ENCODE measurements at regions not wholly inside any gene's neighbourhood (a gene's known extent, or its start where the extent isn't known, plus 50 kb on each side); places are given as distances from the start of the nearest gene placed in this dataset.

GRCh38 chr13:91079176-91079575 lies 268.3 kb upstream of the MIR17HG start:
- no peak for DNase-seq (ENCODE audit: extremely low spot score in 2 of 2)
- H3K36me3 ChIP-seq: no peaks in the 10 kb centered on the region
- TF ChIP-seq POLR2A (IDR thresholded peaks at IDR 0.05): no peak
- no peak for TF ChIP-seq POLR2AphosphoS5 (IDR thresholded peaks at IDR 0.05; ENCODE audit: insufficient read depth in 1 of 2, low read depth in 1 of 2)
- TF ChIP-seq, protein P1, sequence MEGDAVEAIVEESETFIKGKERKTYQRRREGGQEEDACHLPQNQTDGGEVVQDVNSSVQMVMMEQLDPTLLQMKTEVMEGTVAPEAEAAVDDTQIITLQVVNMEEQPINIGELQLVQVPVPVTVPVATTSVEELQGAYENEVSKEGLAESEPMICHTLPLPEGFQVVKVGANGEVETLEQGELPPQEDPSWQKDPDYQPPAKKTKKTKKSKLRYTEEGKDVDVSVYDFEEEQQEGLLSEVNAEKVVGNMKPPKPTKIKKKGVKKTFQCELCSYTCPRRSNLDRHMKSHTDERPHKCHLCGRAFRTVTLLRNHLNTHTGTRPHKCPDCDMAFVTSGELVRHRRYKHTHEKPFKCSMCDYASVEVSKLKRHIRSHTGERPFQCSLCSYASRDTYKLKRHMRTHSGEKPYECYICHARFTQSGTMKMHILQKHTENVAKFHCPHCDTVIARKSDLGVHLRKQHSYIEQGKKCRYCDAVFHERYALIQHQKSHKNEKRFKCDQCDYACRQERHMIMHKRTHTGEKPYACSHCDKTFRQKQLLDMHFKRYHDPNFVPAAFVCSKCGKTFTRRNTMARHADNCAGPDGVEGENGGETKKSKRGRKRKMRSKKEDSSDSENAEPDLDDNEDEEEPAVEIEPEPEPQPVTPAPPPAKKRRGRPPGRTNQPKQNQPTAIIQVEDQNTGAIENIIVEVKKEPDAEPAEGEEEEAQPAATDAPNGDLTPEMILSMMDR (IDR thresholded peaks at IDR 0.05): no peak
- no peaks in the 10 kb centered on the region for H3K27me3 ChIP-seq
- no peaks in the 10 kb centered on the region for H3K9me3 ChIP-seq
- no peak overlapping the region for H3K27ac ChIP-seq
- no peak overlapping the region for H3K4me3 ChIP-seq
- intact Hi-C loops (cut with DNase I): no loop called here
- H3K4me1 ChIP-seq: no peaks in the 10 kb centered on the region

DNA sequence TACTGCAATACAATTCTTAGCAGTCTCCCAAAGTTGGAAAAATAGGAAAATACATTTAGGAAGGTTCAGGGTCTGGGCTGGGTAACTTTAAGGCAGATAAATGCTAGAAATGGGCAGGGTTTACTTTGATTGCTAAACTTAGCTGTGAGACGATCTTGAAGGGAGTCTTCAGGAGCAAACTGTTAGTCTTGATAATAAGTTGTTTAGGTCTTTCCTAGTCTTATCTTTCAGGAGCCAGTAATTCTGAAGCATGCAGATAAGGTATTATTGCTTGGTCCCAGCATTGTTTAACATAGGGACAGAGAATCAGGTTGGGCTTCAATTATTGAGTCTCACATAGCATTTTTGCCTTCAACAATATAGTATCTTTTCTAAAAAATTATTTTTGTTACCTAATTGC lies 262.4 kb upstream of the MIR17HG start:
- TF ChIP-seq POLR2AphosphoS5 (IDR thresholded peaks at IDR 0.05; ENCODE audit: insufficient read depth in 1 of 2, low read depth in 1 of 2) (no peak), POLR2A (IDR thresholded peaks at IDR 0.05) (no peak)
- TF ChIP-seq, protein P1 (IDR thresholded peaks at IDR 0.05): no peak

GRCh38 chr13:91086936-91087716 lies 260.4 kb upstream of the MIR17HG start:
- DNase-seq (ENCODE audit: extremely low spot score in 2 of 2): no peak
- intact Hi-C loops (cut with DNase I): no loop called here
- TF ChIP-seq POLR2AphosphoS5 (IDR thresholded peaks at IDR 0.05; ENCODE audit: insufficient read depth in 1 of 2, low read depth in 1 of 2) (no peak), POLR2A (IDR thresholded peaks at IDR 0.05) (no peak)
- H3K27me3 ChIP-seq: no peaks in the 10 kb centered on the region
- H3K4me1 ChIP-seq: no peaks in the 10 kb centered on the region
- H3K9me3 ChIP-seq: no peaks in the 10 kb centered on the region
- H3K4me3 ChIP-seq: no peak overlapping the region
- H3K36me3 ChIP-seq: no peaks in the 10 kb centered on the region
- no peak overlapping the region for H3K27ac ChIP-seq

More for the DNA sequence above, 262.4 kb upstream of the MIR17HG start:
- DNase-seq (ENCODE audit: extremely low spot score in 2 of 2): no peak
- no peak overlapping the region for H3K4me3 ChIP-seq
- intact Hi-C loops (cut with DNase I): no loop called here
- no peak overlapping the region for H3K27ac ChIP-seq
- no peaks in the 10 kb centered on the region for H3K9me3 ChIP-seq
- H3K27me3 ChIP-seq: no peaks in the 10 kb centered on the region
- no peaks in the 10 kb centered on the region for H3K4me1 ChIP-seq
- no peaks in the 10 kb centered on the region for H3K36me3 ChIP-seq

- DNase-seq (ENCODE audit: extremely low spot score in 2 of 2): no peak
- H3K4me1 ChIP-seq: no peaks in the 10 kb centered on the region
Observed at GRCh38 chr13:91097269-91097668, 250.2 kb upstream of the MIR17HG start.

GRCh38 chr13:91099877-91100276 lies 247.6 kb upstream of the MIR17HG start:
- no peaks in the 10 kb centered on the region for H3K4me1 ChIP-seq
- H3K9me3 ChIP-seq: no peaks in the 10 kb centered on the region
- TF ChIP-seq, protein P1 (IDR thresholded peaks at IDR 0.05): no peak
- TF ChIP-seq POLR2AphosphoS5 (IDR thresholded peaks at IDR 0.05; ENCODE audit: insufficient read depth in 1 of 2, low read depth in 1 of 2): no peak
- TF ChIP-seq POLR2A (IDR thresholded peaks at IDR 0.05): no peak
- intact Hi-C loops (cut with DNase I): no loop called here
- no peak overlapping the region for H3K4me3 ChIP-seq
- no peak overlapping the region for H3K27ac ChIP-seq
- H3K36me3 ChIP-seq: no peaks in the 10 kb centered on the region
- DNase-seq (ENCODE audit: extremely low spot score in 2 of 2): no peak
- no peaks in the 10 kb centered on the region for H3K27me3 ChIP-seq

More at GRCh38 chr13:91097269-91097668, 250.2 kb upstream of the MIR17HG start:
- no peak overlapping the region for H3K4me3 ChIP-seq
- H3K36me3 ChIP-seq: no peaks in the 10 kb centered on the region
- no peaks in the 10 kb centered on the region for H3K27me3 ChIP-seq
- intact Hi-C loops (cut with DNase I): no loop called here
- H3K27ac ChIP-seq: no peak overlapping the region
- TF ChIP-seq, protein P1 (IDR thresholded peaks at IDR 0.05): no peak
- TF ChIP-seq POLR2AphosphoS5 (IDR thresholded peaks at IDR 0.05; ENCODE audit: insufficient read depth in 1 of 2, low read depth in 1 of 2): no peak
- no peak for TF ChIP-seq POLR2A (IDR thresholded peaks at IDR 0.05)
- no peaks in the 10 kb centered on the region for H3K9me3 ChIP-seq

Measured in vagina (tissue), 2 donors.